ENCODE measurements at regions not wholly inside any gene's neighbourhood (a gene's known extent, or its start where the extent isn't known, plus 50 kb on each side); places are given as distances from the start of the nearest gene placed in this dataset.

GRCh38 chr2:207448006-207448405 is 81.8 kb upstream of the CREB1 start:
- no peak overlapping the region for H3K27ac ChIP-seq (ENCODE audit: low read depth, low read length)
- WGBS, 3 donors = 54 to 86% (median 82%) methylated on average over 1 of the region's 1 CpG

GRCh38 chr2:207449642-207450165 is 80.1 kb upstream of the CREB1 start:
- WGBS, 3 donors = 66 to 85% (median 75%) methylated on average over 1 of the region's 1 CpG
- no peak overlapping the region for H3K27ac ChIP-seq (ENCODE audit: low read depth, low read length)

GRCh38 chr2:207450186-207450585 is 79.6 kb upstream of the CREB1 start:
- WGBS, 3 donors = 38 to 67% (median 42%) methylated on average over 1 of the region's 1 CpG
- no peak overlapping the region for H3K27ac ChIP-seq (ENCODE audit: low read depth, low read length)

GRCh38 chr2:207458582-207458981 is 71.2 kb upstream of the CREB1 start:
- no peak overlapping the region for H3K27ac ChIP-seq (ENCODE audit: low read depth, low read length)
- WGBS, 3 donors = 87 to 93% (median 87%) methylated on average over 5 of the region's 5 CpGs

GRCh38 chr2:207459990-207460757 is 69.6 kb upstream of the CREB1 start:
- 68 to 72% (median 71%) methylated on average over 7 of the region's 7 CpGs for WGBS, 3 donors
- no peak overlapping the region for H3K27ac ChIP-seq (ENCODE audit: low read depth, low read length)

- WGBS, 3 donors = 84 to 89% (median 86%) methylated on average over 8 of the region's 8 CpGs
Observed at GRCh38 chr2:207463433-207463832, 66.3 kb upstream of the CREB1 start.

GRCh38 chr2:207464007-207464406 is 65.8 kb upstream of the CREB1 start:
- no peak overlapping the region for H3K27ac ChIP-seq (ENCODE audit: low read depth, low read length)
- 86 to 98% (median 97%) methylated on average over 10 of the region's 10 CpGs for WGBS, 3 donors

More at GRCh38 chr2:207463433-207463832, 66.3 kb upstream of the CREB1 start:
- H3K27ac ChIP-seq (ENCODE audit: low read depth, low read length) = no peak overlapping the region

- 78 to 93% (median 90%) methylated on average over 1 of the region's 1 CpG for WGBS, 3 donors
- H3K27ac ChIP-seq (ENCODE audit: low read depth, low read length) = no peak overlapping the region
Observed at GRCh38 chr2:207465894-207466293, 63.9 kb upstream of the CREB1 start.

GRCh38 chr2:207467716-207468347 is 61.9 kb upstream of the CREB1 start:
- no peak overlapping the region for H3K27ac ChIP-seq (ENCODE audit: low read depth, low read length)
- 65 to 69% (median 68%) methylated on average over 6 of the region's 6 CpGs for WGBS, 3 donors

- 91 to 95% (median 92%) methylated on average over 4 of the region's 4 CpGs for WGBS, 3 donors
- H3K27ac ChIP-seq (ENCODE audit: low read depth, low read length) = no peak overlapping the region
Observed at GRCh38 chr2:207468488-207468887, 61.3 kb upstream of the CREB1 start.

GRCh38 chr2:207469451-207469850 is 60.3 kb upstream of the CREB1 start:
- H3K27ac ChIP-seq (ENCODE audit: low read depth, low read length) = no peak overlapping the region
- 82 to 94% (median 93%) methylated on average over 6 of the region's 6 CpGs for WGBS, 3 donors

GRCh38 chr2:207469943-207470729 is 59.6 kb upstream of the CREB1 start:
- 53 to 97% (median 96%) methylated on average over 2 of the region's 2 CpGs for WGBS, 3 donors
- H3K27ac ChIP-seq (ENCODE audit: low read depth, low read length) = no peak overlapping the region

GRCh38 chr2:207471261-207471660 is 58.5 kb upstream of the CREB1 start:
- 86 to 92% (median 90%) methylated on average over 4 of the region's 4 CpGs for WGBS, 3 donors
- no peak overlapping the region for H3K27ac ChIP-seq (ENCODE audit: low read depth, low read length)

GRCh38 chr2:207472343-207473048 is 57.3 kb upstream of the CREB1 start:
- H3K27ac ChIP-seq (ENCODE audit: low read depth, low read length) = no peak overlapping the region
- 76 to 86% (median 79%) methylated on average over 11 of the region's 11 CpGs for WGBS, 3 donors

GRCh38 chr2:207473049-207473930 is 56.5 kb upstream of the CREB1 start:
- no peak overlapping the region for H3K27ac ChIP-seq (ENCODE audit: low read depth, low read length)
- WGBS, 3 donors = 19 to 21% (median 21%) methylated on average over 9 of the region's 9 CpGs

- 68 to 81% (median 71%) methylated on average over 5 of the region's 5 CpGs for WGBS, 3 donors
- H3K27ac ChIP-seq (ENCODE audit: low read depth, low read length) = no peak overlapping the region
Observed at GRCh38 chr2:207473931-207474235, 55.9 kb upstream of the CREB1 start.

- WGBS, 3 donors = 11 to 16% (median 15%) methylated on average over 13 of the region's 13 CpGs
- H3K27ac ChIP-seq (ENCODE audit: low read depth, low read length) = no peak overlapping the region
Observed at GRCh38 chr2:207474863-207475485, 54.8 kb upstream of the CREB1 start.

Measured in adipose tissue (tissue), 3 donors.